ENCODE measurements at regions not wholly inside any gene's neighbourhood (a gene's known extent, or its start where the extent isn't known, plus 50 kb on each side); places are given as distances from the start of the nearest gene placed in this dataset.
A peak's percentile ranks its signal among the peaks of the same experiment; 100 is the strongest.

- no peak for DNase-seq
- Mint-ChIP-seq H3K36me3 (ENCODE audit: low read depth) (no peaks in the 10 kb centered on the region), H3K27ac (no peak overlapping the region), H3K27me3 (no peaks in the 10 kb centered on the region), H3K4me1 (no peaks in the 10 kb centered on the region), H3K9me3 (no peaks in the 10 kb centered on the region), H3K4me3 (no peak overlapping the region)
- ChIA-PET POLR2A (no interaction called here), CTCF (no interaction called here)
Observed at GRCh38 chr20:11192106-11192505, 518.3 kb upstream of the JAG1 start.

GRCh38 chr20:11193241-11193640 is 519.4 kb upstream of the JAG1 start:
- H3K27ac Mint-ChIP-seq = no peak overlapping the region
- no peaks in the 10 kb centered on the region for H3K36me3 Mint-ChIP-seq (ENCODE audit: low read depth)
- CTCF ChIA-PET = no interaction called here
- H3K9me3 Mint-ChIP-seq = no peaks in the 10 kb centered on the region
- POLR2A ChIA-PET = no interaction called here
- H3K4me1 Mint-ChIP-seq = no peaks in the 10 kb centered on the region
- no peaks in the 10 kb centered on the region for H3K27me3 Mint-ChIP-seq
- DNase-seq = no peak
- H3K4me3 Mint-ChIP-seq = no peak overlapping the region

GRCh38 chr20:11195169-11195568 is 521.4 kb upstream of the JAG1 start:
- Mint-ChIP-seq H3K4me3 (no peak overlapping the region), H3K36me3 (ENCODE audit: low read depth) (no peaks in the 10 kb centered on the region), H3K4me1 (no peaks in the 10 kb centered on the region), H3K27me3 (no peaks in the 10 kb centered on the region), H3K9me3 (no peaks in the 10 kb centered on the region), H3K27ac (no peak overlapping the region)
- POLR2A ChIA-PET = no interaction called here
- DNase-seq = no peak
- CTCF ChIA-PET = no interaction called here

GRCh38 chr20:11195899-11196558 is 522.2 kb upstream of the JAG1 start:
- POLR2A ChIA-PET = no interaction called here
- no peaks in the 10 kb centered on the region for H3K9me3 Mint-ChIP-seq

GRCh38 chr20:11197851-11198250 is 524.1 kb upstream of the JAG1 start:
- CTCF ChIA-PET = no interaction called here
- DNase-seq = no peak
- Mint-ChIP-seq H3K9me3 (no peaks in the 10 kb centered on the region), H3K4me3 (no peak overlapping the region), H3K4me1 (no peaks in the 10 kb centered on the region), H3K27ac (no peak overlapping the region), H3K27me3 (no peaks in the 10 kb centered on the region), H3K36me3 (ENCODE audit: low read depth) (no peaks in the 10 kb centered on the region)
- POLR2A ChIA-PET = no interaction called here

More at GRCh38 chr20:11195899-11196558, 522.2 kb upstream of the JAG1 start:
- H3K4me1 Mint-ChIP-seq = no peaks in the 10 kb centered on the region
- no peak overlapping the region for H3K27ac Mint-ChIP-seq
- H3K36me3 Mint-ChIP-seq (ENCODE audit: low read depth) = no peaks in the 10 kb centered on the region
- H3K27me3 Mint-ChIP-seq = no peaks in the 10 kb centered on the region
- CTCF ChIA-PET = no interaction called here
- no peak overlapping the region for H3K4me3 Mint-ChIP-seq
- no peak for DNase-seq

- H3K4me1 Mint-ChIP-seq = no peaks in the 10 kb centered on the region
- ChIA-PET POLR2A (no interaction called here), CTCF (no interaction called here)
- H3K4me3 Mint-ChIP-seq = no peak overlapping the region
- no peak overlapping the region for H3K27ac Mint-ChIP-seq
- H3K36me3 Mint-ChIP-seq (ENCODE audit: low read depth) = no peaks in the 10 kb centered on the region
- H3K9me3 Mint-ChIP-seq = no peaks in the 10 kb centered on the region
- DNase-seq = no peak
- no peaks in the 10 kb centered on the region for H3K27me3 Mint-ChIP-seq
Observed at GRCh38 chr20:11200423-11200822, 526.6 kb upstream of the JAG1 start.

- Mint-ChIP-seq H3K27me3 (no peaks in the 10 kb centered on the region), H3K9me3 (no peaks in the 10 kb centered on the region), H3K27ac (no peak overlapping the region), H3K4me3 (no peak overlapping the region), H3K36me3 (ENCODE audit: low read depth) (no peaks in the 10 kb centered on the region), H3K4me1 (no peaks in the 10 kb centered on the region)
- DNase-seq = peak; percentile 10
- POLR2A ChIA-PET = no interaction called here
- CTCF ChIA-PET = interaction anchor here (0.6 kb wide), 1 partner anchor 146 kb away, joined by 3 read pairs; no protein-coding TSS in a partner anchor
Observed at GRCh38 chr20:11204926-11205768, 531.3 kb upstream of the JAG1 start.

- Mint-ChIP-seq H3K4me1 (no peaks in the 10 kb centered on the region), H3K27me3 (no peaks in the 10 kb centered on the region), H3K9me3 (no peaks in the 10 kb centered on the region), H3K27ac (no peak overlapping the region), H3K36me3 (ENCODE audit: low read depth) (no peaks in the 10 kb centered on the region), H3K4me3 (no peak overlapping the region)
- ChIA-PET CTCF (no interaction called here), POLR2A (no interaction called here)
- DNase-seq = no peak
Observed at GRCh38 chr20:11205769-11206362, 532.1 kb upstream of the JAG1 start.

GRCh38 chr20:11207749-11208502 is 534.1 kb upstream of the JAG1 start:
- Mint-ChIP-seq H3K9me3 (no peaks in the 10 kb centered on the region), H3K4me3 (no peak overlapping the region), H3K27ac (no peak overlapping the region), H3K4me1 (no peaks in the 10 kb centered on the region), H3K36me3 (ENCODE audit: low read depth) (no peaks in the 10 kb centered on the region), H3K27me3 (no peaks in the 10 kb centered on the region)
- CTCF ChIA-PET = no interaction called here
- DNase-seq = no peak
- POLR2A ChIA-PET = no interaction called here

GRCh38 chr20:11210611-11211010 is 536.8 kb upstream of the JAG1 start:
- no peaks in the 10 kb centered on the region for H3K9me3 Mint-ChIP-seq
- no peaks in the 10 kb centered on the region for H3K36me3 Mint-ChIP-seq (ENCODE audit: low read depth)
- no peak overlapping the region for H3K4me3 Mint-ChIP-seq
- CTCF ChIA-PET = interaction anchor here (0.7 kb wide), 1 partner anchor 21 kb away, joined by 3 read pairs; no protein-coding TSS in a partner anchor
- H3K4me1 Mint-ChIP-seq = no peaks in the 10 kb centered on the region
- no peak for DNase-seq
- H3K27ac Mint-ChIP-seq = no peak overlapping the region
- no peaks in the 10 kb centered on the region for H3K27me3 Mint-ChIP-seq
- POLR2A ChIA-PET = interaction anchor here (0.6 kb wide), 1 partner anchor 653 kb away, joined by 6 read pairs; no protein-coding TSS in a partner anchor

GRCh38 chr20:11212272-11212671 is 538.5 kb upstream of the JAG1 start:
- no peak for DNase-seq
- Mint-ChIP-seq H3K9me3 (no peaks in the 10 kb centered on the region), H3K36me3 (ENCODE audit: low read depth) (no peaks in the 10 kb centered on the region), H3K4me3 (no peak overlapping the region), H3K27ac (no peak overlapping the region), H3K27me3 (no peaks in the 10 kb centered on the region), H3K4me1 (no peaks in the 10 kb centered on the region)
- ChIA-PET CTCF (interaction anchor here (1.3 kb wide), 1 partner anchor 11 kb away, joined by 4 read pairs; no protein-coding TSS in a partner anchor), POLR2A (no interaction called here)

GRCh38 chr20:11212902-11213301 is 539.1 kb upstream of the JAG1 start:
- Mint-ChIP-seq H3K9me3 (no peaks in the 10 kb centered on the region), H3K27ac (no peak overlapping the region), H3K36me3 (ENCODE audit: low read depth) (no peaks in the 10 kb centered on the region), H3K4me1 (no peaks in the 10 kb centered on the region), H3K27me3 (no peaks in the 10 kb centered on the region), H3K4me3 (no peak overlapping the region)
- POLR2A ChIA-PET = no interaction called here
- no peak for DNase-seq
- CTCF ChIA-PET = no interaction called here

GRCh38 chr20:11214256-11214840 is 540.5 kb upstream of the JAG1 start:
- Mint-ChIP-seq H3K4me3 (no peak overlapping the region), H3K4me1 (no peaks in the 10 kb centered on the region), H3K36me3 (ENCODE audit: low read depth) (no peaks in the 10 kb centered on the region), H3K27me3 (no peaks in the 10 kb centered on the region), H3K9me3 (no peaks in the 10 kb centered on the region), H3K27ac (no peak overlapping the region)
- DNase-seq = no peak
- ChIA-PET CTCF (no interaction called here), POLR2A (no interaction called here)

Data from activated CD4-positive, alpha-beta T cell treated with anti-CD3 and anti-CD28 coated beads, Interleukin-2, amount 10 ng/mL, durations not matched to agents 7 days and 5 days (primary cell).